Upper lobe of left lung (tissue), 6 donors: ENCODE measurements at regions not wholly inside any gene's neighbourhood (a gene's known extent, or its start where the extent isn't known, plus 50 kb on each side); places are given as distances from the start of the nearest gene placed in this dataset.

Experiments
- ATAC-seq, 2 donors: fragments of 200-7000 bp; cut with Tn5 transposase; one replicate each; pipeline ENCODE4 v1.9.1; 2022; ENCODE audit warnings: mild to moderate bottlenecking in 2 of 2, moderate library complexity in 2 of 2; ENCODE audit not compliant: low FRiP score in 2 of 2
- DNase-seq, 2 donors: peaks; one replicate each; pipeline ENCODE4 v3.0.0-alpha.2; 2019 to 2020
- H3K27ac ChIP-seq, 4 donors: fragments of 200-600 bp; sonication (generic); one replicate each; pipeline ENCODE4 v1.5.1; 2016 to 2019
- H3K27me3 ChIP-seq, 4 donors: fragments of 200-600 bp; sonication (generic); one replicate each; pipeline ENCODE4 v1.5.1; 2017 to 2019
- H3K36me3 ChIP-seq, 4 donors: fragments of 200-600 bp; sonication (generic); one replicate each; pipeline ENCODE4 v1.5.1; 2016 to 2019
- H3K4me1 ChIP-seq, 4 donors: fragments of 200-600 bp; sonication (generic); one replicate each; pipeline ENCODE4 v1.5.1; 2018 to 2019
- H3K4me3 ChIP-seq, 4 donors: fragments of 200-600 bp; sonication (generic); one replicate each; pipeline ENCODE4 v1.5.1; 2017 to 2019; ENCODE audit warnings: mild to moderate bottlenecking in 2 of 4, moderate library complexity in 1 of 4
- H3K9me3 ChIP-seq, 4 donors: fragments of 200-600 bp; sonication (generic); one replicate each; pipeline ENCODE4 v1.5.1; 2018 to 2019
- CTCF ChIP-seq, 6 experiments: fragments of 450-650 bp in 4 of 6; fragments of 200-600 bp in 2 of 6; sonication (generic) in 2 of 6; IDR thresholded peaks; one replicate each; pipeline ENCODE4 v1.5.1; 2016 to 2019; ENCODE audit warnings: antibody characterized with exemption in 6 of 6
- EP300 ChIP-seq, 4 donors: sonication (generic); formaldehyde crosslinking; IDR thresholded peaks; one replicate each; pipeline ENCODE4 v1.5.1; 2017; ENCODE audit warnings: antibody characterized with exemption in 4 of 4, control low read depth in 2 of 4
- POLR2A ChIP-seq, 4 donors: fragments of 450-650 bp; IDR thresholded peaks; one replicate each; pipeline ENCODE4 v1.5.1; 2016 to 2017; ENCODE audit warnings: antibody characterized with exemption in 4 of 4, mild to moderate bottlenecking in 2 of 4
- POLR2AphosphoS5 ChIP-seq, 2 donors: sonication (generic); formaldehyde crosslinking; IDR thresholded peaks; one replicate each; pipeline ENCODE4 v1.5.1; 2017; ENCODE audit warnings: antibody characterized with exemption in 2 of 2
- WGBS, 2 donors: methylation state at CpG; one replicate each; pipeline ENCODE4 v1.1.5; 2017 to 2018; 5-methylcytosine and 5-hydroxymethylcytosine counted together
- donor health status: DM: no; HTN: no; CAD: no; lungs with moderate emphysema.
- donor health status: DM: no; HTN: yes; CAD: no; lungs with severe emphysema.

- no peak for DNase-seq
- Histone ChIP-seq H3K9me3 (no peaks in the 10 kb centered on the region), H3K36me3 (no peaks in the 10 kb centered on the region), H3K27me3 (no peaks in the 10 kb centered on the region), H3K27ac (no peak overlapping the region), H3K4me1 (peaks cover 4 to 15% (median 13%) of the 10 kb centered on the region in 4 donors), H3K4me3 (no peak overlapping the region)
- TF ChIP-seq EP300 (IDR thresholded peaks at IDR 0.05) (no peak), POLR2AphosphoS5 (IDR thresholded peaks at IDR 0.05) (no peak), CTCF (IDR thresholded peaks at IDR 0.05) (no peak), POLR2A (IDR thresholded peaks at IDR 0.05) (no peak)
- 89 to 91% methylated on average over 16 to 18 of the region's 20 CpGs for WGBS, 2 donors
- no peak for ATAC-seq
These were observed 122.9 kb upstream of the RET start for GRCh38 chr10:42953684-42954674.

- H3K27me3 ChIP-seq = no peaks in the 10 kb centered on the region
- H3K36me3 ChIP-seq = no peaks in the 10 kb centered on the region
- H3K4me3 ChIP-seq = no peak overlapping the region
- peaks cover 4 to 15% (median 13%) of the 10 kb centered on the region in 4 donors for H3K4me1 ChIP-seq
- ATAC-seq = no peak
- no peak for TF ChIP-seq POLR2A (IDR thresholded peaks at IDR 0.05)
- no peak for TF ChIP-seq EP300 (IDR thresholded peaks at IDR 0.05)
- TF ChIP-seq CTCF (IDR thresholded peaks at IDR 0.05) = no peak
- no peak overlapping the region for H3K27ac ChIP-seq
- no peaks in the 10 kb centered on the region for H3K9me3 ChIP-seq
- DNase-seq = no peak
- WGBS, 2 donors = 53% methylated on average over 2 of the region's 4 CpGs; no CpG with 5 or more reads in 1 of the 2 donors
These were observed 121.9 kb upstream of the RET start for GRCh38 chr10:42954766-42955492.

- ATAC-seq = no peak
- H3K36me3 ChIP-seq = no peaks in the 10 kb centered on the region
- 71 to 88% methylated on average over 2 of the region's 3 CpGs for WGBS, 2 donors
These were observed 121.4 kb upstream of the RET start for GRCh38 chr10:42955493-42955889.

GRCh38 chr10:42956045-42956444, 120.8 kb upstream of the RET start:
- DNase-seq (no peak), ATAC-seq (no peak)
- Histone ChIP-seq H3K27me3 (no peaks in the 10 kb centered on the region), H3K9me3 (no peaks in the 10 kb centered on the region), H3K27ac (no peak overlapping the region), H3K36me3 (no peaks in the 10 kb centered on the region), H3K4me1 (peaks cover 4 to 14% (median 12%) of the 10 kb centered on the region in 4 donors), H3K4me3 (no peak overlapping the region)
- 76 to 79% methylated on average over 3 of the region's 3 CpGs for WGBS, 2 donors
- no peak for TF ChIP-seq POLR2A (IDR thresholded peaks at IDR 0.05)
- TF ChIP-seq CTCF (IDR thresholded peaks at IDR 0.05) = no peak
- TF ChIP-seq POLR2AphosphoS5 (IDR thresholded peaks at IDR 0.05) = no peak
- TF ChIP-seq EP300 (IDR thresholded peaks at IDR 0.05) = no peak

More at GRCh38 chr10:42955493-42955889, 121.4 kb upstream of the RET start:
- H3K27ac ChIP-seq = no peak overlapping the region
- H3K4me1 ChIP-seq = peaks cover 4 to 15% (median 13%) of the 10 kb centered on the region in 4 donors
- no peak for DNase-seq
- no peaks in the 10 kb centered on the region for H3K27me3 ChIP-seq
- H3K4me3 ChIP-seq = no peak overlapping the region
- TF ChIP-seq POLR2A (IDR thresholded peaks at IDR 0.05) = no peak
- no peak for TF ChIP-seq EP300 (IDR thresholded peaks at IDR 0.05)
- no peaks in the 10 kb centered on the region for H3K9me3 ChIP-seq

GRCh38 chr10:42958142-42958868, 118.6 kb upstream of the RET start:
- Histone ChIP-seq H3K27me3 (no peaks in the 10 kb centered on the region), H3K36me3 (no peaks in the 10 kb centered on the region), H3K27ac (no peak overlapping the region), H3K9me3 (no peaks in the 10 kb centered on the region), H3K4me1 (no peaks in the 10 kb centered on the region), H3K4me3 (no peak overlapping the region)
- ATAC-seq (no peak), DNase-seq (no peak)
- TF ChIP-seq CTCF (IDR thresholded peaks at IDR 0.05) (no peak), POLR2A (IDR thresholded peaks at IDR 0.05) (no peak), POLR2AphosphoS5 (IDR thresholded peaks at IDR 0.05) (no peak), EP300 (IDR thresholded peaks at IDR 0.05) (no peak)
- WGBS, 2 donors = 92 to 94% methylated on average over 2 of the region's 2 CpGs
